HG03469 (cell line): ENCODE measurements at regions not wholly inside any gene's neighbourhood (a gene's known extent, or its start where the extent isn't known, plus 50 kb on each side); places are given as distances from the start of the nearest gene placed in this dataset.

Experiments
- ATAC-seq: cut with Tn5 transposase; IDR thresholded peaks from one replicate; pipeline ENCODE4 v1.9.1; 2021; ENCODE audit warnings: mild to moderate bottlenecking, moderate library complexity, moderate number of reproducible peaks; ENCODE audit not compliant: unreplicated experiment

- ATAC-seq: no peak
Observed at GRCh38 chr11:104301776-104302175, 137.8 kb upstream of the PDGFD start.

- ATAC-seq: no peak
Observed at GRCh38 chr11:104291646-104292045, 127.7 kb upstream of the PDGFD start.

GRCh38 chr11:104286129-104286528 lies 122.2 kb upstream of the PDGFD start:
- ATAC-seq: no peak

GRCh38 chr11:104279587-104279986 lies 115.6 kb upstream of the PDGFD start:
- no peak for ATAC-seq

- no peak for ATAC-seq
Observed at GRCh38 chr11:104275992-104276391, 112.0 kb upstream of the PDGFD start.

GRCh38 chr11:104260456-104260855 lies 96.5 kb upstream of the PDGFD start:
- no peak for ATAC-seq

GRCh38 chr11:104259121-104259610 lies 95.2 kb upstream of the PDGFD start:
- ATAC-seq: no peak

GRCh38 chr11:104256525-104256924 lies 92.6 kb upstream of the PDGFD start:
- no peak for ATAC-seq

- ATAC-seq: no peak
Observed at GRCh38 chr11:104254347-104254746, 90.4 kb upstream of the PDGFD start.

GRCh38 chr11:104246590-104246989 lies 82.6 kb upstream of the PDGFD start:
- no peak for ATAC-seq

GRCh38 chr11:104238916-104239315 lies 75.0 kb upstream of the PDGFD start:
- ATAC-seq: no peak

GRCh38 chr11:104225047-104225446 lies 61.1 kb upstream of the PDGFD start:
- no peak for ATAC-seq

GRCh38 chr11:104222464-104222863 lies 58.5 kb upstream of the PDGFD start:
- ATAC-seq: no peak

GRCh38 chr11:104221455-104221854 lies 57.5 kb upstream of the PDGFD start:
- no peak for ATAC-seq

GRCh38 chr11:104219096-104219495 lies 55.1 kb upstream of the PDGFD start:
- ATAC-seq: no peak

- ATAC-seq: no peak
Observed at GRCh38 chr11:104214517-104214916, 50.6 kb upstream of the PDGFD start.
